ENCODE measurements at regions not wholly inside any gene's neighbourhood (a gene's known extent, or its start where the extent isn't known, plus 50 kb on each side); places are given as distances from the start of the nearest gene placed in this dataset.

DNA sequence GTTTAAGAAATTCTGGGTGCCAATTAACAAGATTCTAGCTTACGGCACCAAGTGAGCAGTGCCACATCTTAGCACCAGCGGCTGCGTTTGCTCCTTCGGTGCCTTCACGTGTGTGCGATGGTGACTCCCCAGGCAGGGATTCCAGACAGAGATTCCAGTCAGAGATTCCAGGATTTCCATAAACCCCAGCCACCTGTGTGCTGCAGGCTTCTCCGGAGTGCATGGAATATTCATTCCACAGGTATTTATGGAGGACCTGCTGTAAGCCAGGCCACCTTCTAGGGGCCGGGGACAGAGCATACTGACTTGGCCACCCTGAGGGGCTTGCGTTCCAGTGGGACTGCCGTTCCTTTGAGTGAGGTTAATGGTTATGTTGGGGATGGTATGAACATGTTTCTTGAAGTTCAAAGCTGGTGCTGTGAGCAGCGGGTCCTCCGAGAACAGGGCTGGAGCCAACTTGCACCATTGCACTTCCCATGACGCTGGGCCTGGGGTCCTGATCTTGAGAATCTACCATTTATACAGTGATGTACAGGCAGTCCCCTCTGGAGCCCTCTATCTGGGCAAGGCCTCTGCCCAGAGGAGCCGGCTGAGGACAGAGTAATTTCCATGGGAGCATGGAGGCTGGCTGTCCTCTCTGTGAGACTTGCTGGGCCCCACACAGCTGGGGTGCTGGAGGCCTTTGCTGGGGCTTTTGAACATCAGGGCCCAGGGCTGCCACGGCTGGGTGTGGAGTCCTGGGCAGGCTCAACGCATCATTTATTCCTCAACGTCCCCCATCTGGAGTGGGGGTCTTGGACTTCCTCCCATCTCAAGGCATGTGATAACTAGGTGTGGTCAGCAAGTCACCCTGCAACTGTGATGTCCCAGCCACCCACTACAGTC, 58.8 kb upstream of the AJAP1 start:
- Histone ChIP-seq H3K14ac (ENCODE audit: low read length) (no peak overlapping the region), H3K27me3 (ENCODE audit: insufficient read depth, low read length) (no peaks in the 10 kb centered on the region), H4K12ac (ENCODE audit: low read depth, low read length) (no peak overlapping the region), H3K36me3 (ENCODE audit: control insufficient read depth in 1 of 2, insufficient read depth in 2 of 2, low read length in 2 of 2) (no peaks in the 10 kb centered on the region), H4K91ac (ENCODE audit: low read depth, low read length) (no peak overlapping the region), H3K9ac (ENCODE audit: low read length) (no peak overlapping the region), H2BK120ac (ENCODE audit: insufficient read depth, low read length, poor library complexity) (no peak overlapping the region), H2AFZ (ENCODE audit: insufficient read depth, low read length, poor library complexity) (no peak overlapping the region), H3K4ac (ENCODE audit: low read depth, low read length) (no peak overlapping the region), H3K9me3 (ENCODE audit: insufficient read depth, low read depth, low read length) (peaks cover 2% of the 10 kb centered on the region), H2AK5ac (ENCODE audit: low read length) (no peak overlapping the region), H3K18ac (ENCODE audit: low read length) (no peak overlapping the region), H3K27ac (ENCODE audit: low read depth, low read length) (no peak overlapping the region), H2BK12ac (ENCODE audit: low read length) (no peak overlapping the region), H2BK5ac (ENCODE audit: low read depth, low read length, poor library complexity) (no peak overlapping the region), H3K79me2 (ENCODE audit: control insufficient read depth, insufficient read depth, low read length, poor library complexity) (no peaks in the 10 kb centered on the region), H3K4me3 (ENCODE audit: low read depth, low read length) (no peak overlapping the region), H3K23ac (ENCODE audit: low read length) (no peak overlapping the region), H3K4me1 (ENCODE audit: control insufficient read depth in 1 of 2, insufficient read depth in 2 of 2, low read length in 2 of 2) (peaks cover 3 to 7% of the 10 kb centered on the region in 2 experiments), H3K79me1 (ENCODE audit: low read length) (no peaks in the 10 kb centered on the region), H4K8ac (ENCODE audit: low read depth, low read length) (no peak overlapping the region), H3K4me2 (ENCODE audit: low read length) (no peak overlapping the region)
- no CpG with 5 or more reads among the region's 17 CpGs for WGBS (ENCODE audit: extremely low coverage, insufficient coverage, insufficient read length)
- no peak for DNase-seq

DNA sequence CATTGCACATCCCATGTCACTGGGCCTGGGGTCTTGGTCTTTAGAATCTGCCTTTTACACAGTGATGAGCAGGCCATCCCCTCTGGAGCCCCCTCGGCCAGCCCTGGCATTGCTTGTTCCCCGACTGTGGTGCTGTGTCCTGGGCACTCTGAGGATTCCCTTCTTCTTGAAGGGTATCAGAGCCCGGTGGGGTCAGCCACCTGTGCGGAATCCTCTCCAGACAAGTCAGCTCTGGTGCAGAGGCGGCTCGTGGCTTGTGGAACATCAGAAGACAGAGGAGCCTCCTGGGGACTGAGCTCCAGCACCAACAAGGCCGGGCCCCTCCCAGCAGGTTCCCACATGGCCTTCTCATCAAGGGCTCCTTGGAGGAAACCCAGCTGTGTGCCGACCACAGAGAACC, 57.9 kb upstream of the AJAP1 start:
- H2BK120ac ChIP-seq (ENCODE audit: insufficient read depth, low read length, poor library complexity) = no peak overlapping the region
- H2AK5ac ChIP-seq (ENCODE audit: low read length) = no peak overlapping the region
- H4K8ac ChIP-seq (ENCODE audit: low read depth, low read length) = no peak overlapping the region
- no peak for DNase-seq
- no peak overlapping the region for H3K4me2 ChIP-seq (ENCODE audit: low read length)
- no peak overlapping the region for H2AFZ ChIP-seq (ENCODE audit: insufficient read depth, low read length, poor library complexity)
- no peaks in the 10 kb centered on the region for H3K79me2 ChIP-seq (ENCODE audit: control insufficient read depth, insufficient read depth, low read length, poor library complexity)
- no peak overlapping the region for H3K4me3 ChIP-seq (ENCODE audit: low read depth, low read length)
- no peaks in the 10 kb centered on the region for H3K36me3 ChIP-seq (ENCODE audit: control insufficient read depth in 1 of 2, insufficient read depth in 2 of 2, low read length in 2 of 2)
- H3K18ac ChIP-seq (ENCODE audit: low read length) = no peak overlapping the region
- H3K9ac ChIP-seq (ENCODE audit: low read length) = no peak overlapping the region
- no peak overlapping the region for H3K14ac ChIP-seq (ENCODE audit: low read length)
- peaks cover 3 to 7% of the 10 kb centered on the region in 2 experiments for H3K4me1 ChIP-seq (ENCODE audit: control insufficient read depth in 1 of 2, insufficient read depth in 2 of 2, low read length in 2 of 2)
- no peak overlapping the region for H2BK12ac ChIP-seq (ENCODE audit: low read length)
- no peak overlapping the region for H4K12ac ChIP-seq (ENCODE audit: low read depth, low read length)
- no peak overlapping the region for H4K91ac ChIP-seq (ENCODE audit: low read depth, low read length)
- no CpG with 5 or more reads among the region's 8 CpGs for WGBS (ENCODE audit: extremely low coverage, insufficient coverage, insufficient read length)
- H3K23ac ChIP-seq (ENCODE audit: low read length) = no peak overlapping the region
- H3K27me3 ChIP-seq (ENCODE audit: insufficient read depth, low read length) = no peaks in the 10 kb centered on the region
- no peaks in the 10 kb centered on the region for H3K79me1 ChIP-seq (ENCODE audit: low read length)
- no peaks in the 10 kb centered on the region for H3K9me3 ChIP-seq (ENCODE audit: insufficient read depth, low read depth, low read length)
- H3K4ac ChIP-seq (ENCODE audit: low read depth, low read length) = no peak overlapping the region
- no peak overlapping the region for H2BK5ac ChIP-seq (ENCODE audit: low read depth, low read length, poor library complexity)
- H3K27ac ChIP-seq (ENCODE audit: low read depth, low read length) = no peak overlapping the region

DNA sequence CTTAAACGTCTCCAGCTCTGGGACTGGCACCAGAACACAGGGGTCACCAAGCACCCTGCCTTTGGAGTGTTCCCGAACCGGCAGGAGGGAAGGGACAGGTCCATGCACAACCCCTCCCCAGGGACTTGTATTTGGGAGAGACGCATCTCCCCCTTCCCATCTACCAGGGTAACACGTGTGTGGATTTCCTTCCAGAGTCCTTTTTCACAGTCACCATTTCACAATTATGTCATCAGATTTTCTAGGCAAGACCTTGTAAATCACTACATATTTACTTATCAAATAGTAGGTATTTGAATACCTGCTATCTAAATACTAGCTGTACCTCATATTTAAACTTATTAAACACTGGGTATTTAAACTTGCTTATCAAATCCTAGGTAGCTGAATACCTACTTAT, 57.4 kb upstream of the AJAP1 start:
- Histone ChIP-seq H2BK12ac (ENCODE audit: low read length) (no peak overlapping the region), H3K4me1 (ENCODE audit: control insufficient read depth in 1 of 2, insufficient read depth in 2 of 2, low read length in 2 of 2) (peaks cover 3 to 7% of the 10 kb centered on the region in 2 experiments), H2AFZ (ENCODE audit: insufficient read depth, low read length, poor library complexity) (no peak overlapping the region), H2AK5ac (ENCODE audit: low read length) (no peak overlapping the region), H3K9ac (ENCODE audit: low read length) (no peak overlapping the region), H4K12ac (ENCODE audit: low read depth, low read length) (no peak overlapping the region), H4K8ac (ENCODE audit: low read depth, low read length) (no peak overlapping the region), H3K18ac (ENCODE audit: low read length) (no peak overlapping the region), H3K4ac (ENCODE audit: low read depth, low read length) (no peak overlapping the region), H3K36me3 (ENCODE audit: control insufficient read depth in 1 of 2, insufficient read depth in 2 of 2, low read length in 2 of 2) (no peaks in the 10 kb centered on the region), H3K79me1 (ENCODE audit: low read length) (no peaks in the 10 kb centered on the region), H3K23ac (ENCODE audit: low read length) (no peak overlapping the region), H3K4me3 (ENCODE audit: low read depth, low read length) (no peak overlapping the region), H3K9me3 (ENCODE audit: insufficient read depth, low read depth, low read length) (no peaks in the 10 kb centered on the region), H3K27me3 (ENCODE audit: insufficient read depth, low read length) (no peaks in the 10 kb centered on the region), H2BK120ac (ENCODE audit: insufficient read depth, low read length, poor library complexity) (no peak overlapping the region), H3K14ac (ENCODE audit: low read length) (no peak overlapping the region), H3K4me2 (ENCODE audit: low read length) (no peak overlapping the region), H4K91ac (ENCODE audit: low read depth, low read length) (no peak overlapping the region), H3K79me2 (ENCODE audit: control insufficient read depth, insufficient read depth, low read length, poor library complexity) (no peaks in the 10 kb centered on the region), H2BK5ac (ENCODE audit: low read depth, low read length, poor library complexity) (no peak overlapping the region), H3K27ac (ENCODE audit: low read depth, low read length) (no peak overlapping the region)
- WGBS (ENCODE audit: extremely low coverage, insufficient coverage, insufficient read length) = no CpG with 5 or more reads among the region's 5 CpGs
- DNase-seq = no peak

DNA sequence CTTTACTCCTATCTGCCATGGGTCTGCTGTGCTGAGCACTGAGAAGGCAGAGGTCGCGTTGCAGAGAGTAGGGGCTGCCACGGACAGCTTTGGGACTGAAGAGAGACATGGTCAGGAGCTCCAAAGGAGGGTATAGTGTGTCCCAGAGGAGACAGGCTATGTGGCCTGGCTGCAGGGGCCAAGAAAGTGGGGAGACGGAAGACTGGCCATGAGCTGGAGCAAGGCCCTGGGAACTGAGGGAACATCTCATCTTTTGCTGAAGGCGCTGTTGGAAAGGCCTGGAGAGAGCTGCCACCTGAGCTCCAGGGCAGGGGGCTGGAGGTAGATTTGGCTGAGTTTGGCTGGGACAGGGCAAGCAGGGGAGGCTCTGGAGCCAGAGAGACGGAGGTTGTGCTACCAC, 55.8 kb upstream of the AJAP1 start:
- Histone ChIP-seq H4K91ac (ENCODE audit: low read depth, low read length) (no peak overlapping the region), H3K79me2 (ENCODE audit: control insufficient read depth, insufficient read depth, low read length, poor library complexity) (no peaks in the 10 kb centered on the region), H4K12ac (ENCODE audit: low read depth, low read length) (no peak overlapping the region), H3K4ac (ENCODE audit: low read depth, low read length) (no peak overlapping the region), H3K4me2 (ENCODE audit: low read length) (no peak overlapping the region), H3K36me3 (ENCODE audit: control insufficient read depth in 1 of 2, insufficient read depth in 2 of 2, low read length in 2 of 2) (no peaks in the 10 kb centered on the region), H3K14ac (ENCODE audit: low read length) (no peak overlapping the region), H2BK5ac (ENCODE audit: low read depth, low read length, poor library complexity) (no peak overlapping the region), H3K27me3 (ENCODE audit: insufficient read depth, low read length) (no peaks in the 10 kb centered on the region), H3K27ac (ENCODE audit: low read depth, low read length) (no peak overlapping the region), H3K9me3 (ENCODE audit: insufficient read depth, low read depth, low read length) (peaks cover 2% of the 10 kb centered on the region), H3K79me1 (ENCODE audit: low read length) (no peaks in the 10 kb centered on the region), H4K8ac (ENCODE audit: low read depth, low read length) (no peak overlapping the region), H2BK120ac (ENCODE audit: insufficient read depth, low read length, poor library complexity) (no peak overlapping the region), H3K9ac (ENCODE audit: low read length) (no peak overlapping the region), H3K4me1 (ENCODE audit: control insufficient read depth in 1 of 2, insufficient read depth in 2 of 2, low read length in 2 of 2) (peaks cover 3 to 15% of the 10 kb centered on the region in 2 experiments), H2AFZ (ENCODE audit: insufficient read depth, low read length, poor library complexity) (no peak overlapping the region), H2BK12ac (ENCODE audit: low read length) (no peak overlapping the region), H3K18ac (ENCODE audit: low read length) (no peak overlapping the region), H3K23ac (ENCODE audit: low read length) (no peak overlapping the region), H2AK5ac (ENCODE audit: low read length) (no peak overlapping the region), H3K4me3 (ENCODE audit: low read depth, low read length) (no peak overlapping the region)
- WGBS (ENCODE audit: extremely low coverage, insufficient coverage, insufficient read length) = no CpG with 5 or more reads among the region's 6 CpGs
- DNase-seq = no peak

Measured in trophoblast cell (in vitro differentiated cells and primary cell).